Cardiac fibroblast (primary cell): ENCODE measurements at regions not wholly inside any gene's neighbourhood (a gene's known extent, or its start where the extent isn't known, plus 50 kb on each side); places are given as distances from the start of the nearest gene placed in this dataset.

Experiments
- DNase-seq, 2 donors: peaks; one replicate each; pipeline versions ENCODE4 v3.0.0 to v3.0.0-alpha.2; 2010; ENCODE audit warnings: low read depth in 2 of 2
- H3K4me3 ChIP-seq, 2 donors: replicated peaks in 1 of 2; 1 replicate in 1 of 2; 2 replicates in 1 of 2; pipeline ENCODE4 v1.5.1; 2011; ENCODE audit warnings: low read depth in 2 of 2, low read length in 2 of 2, mild to moderate bottlenecking in 2 of 2, moderate library complexity in 1 of 2
- TF ChIP-seq, protein P1 (sequence below): IDR thresholded peaks from one replicate; pipeline ENCODE4 v1.5.1; 2011; ENCODE audit warnings: low read depth, mild to moderate bottlenecking, low read length, inconsistent platforms

DNA sequence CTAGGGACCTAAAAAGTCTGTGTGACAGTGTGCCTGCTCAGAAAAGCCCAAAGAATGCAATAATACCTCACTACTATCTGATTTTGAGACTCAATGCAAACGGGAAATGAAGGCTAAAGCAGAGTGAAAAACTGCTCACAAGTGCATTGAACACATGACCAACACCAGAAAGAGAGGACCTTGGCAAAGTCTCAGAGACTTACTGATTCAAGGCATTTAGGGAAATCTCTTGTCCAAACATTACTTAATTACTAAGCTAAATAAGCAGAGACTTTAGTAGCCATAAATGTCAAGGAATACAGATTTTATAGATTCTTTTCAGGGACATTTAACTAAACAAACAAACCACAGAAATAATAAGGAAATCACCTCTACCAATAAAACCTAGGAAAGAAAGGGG, 916.0 kb downstream of the FSTL5 start:
- DNase-seq: no peak
- no peak overlapping the region for H3K4me3 ChIP-seq
- TF ChIP-seq, protein P1, sequence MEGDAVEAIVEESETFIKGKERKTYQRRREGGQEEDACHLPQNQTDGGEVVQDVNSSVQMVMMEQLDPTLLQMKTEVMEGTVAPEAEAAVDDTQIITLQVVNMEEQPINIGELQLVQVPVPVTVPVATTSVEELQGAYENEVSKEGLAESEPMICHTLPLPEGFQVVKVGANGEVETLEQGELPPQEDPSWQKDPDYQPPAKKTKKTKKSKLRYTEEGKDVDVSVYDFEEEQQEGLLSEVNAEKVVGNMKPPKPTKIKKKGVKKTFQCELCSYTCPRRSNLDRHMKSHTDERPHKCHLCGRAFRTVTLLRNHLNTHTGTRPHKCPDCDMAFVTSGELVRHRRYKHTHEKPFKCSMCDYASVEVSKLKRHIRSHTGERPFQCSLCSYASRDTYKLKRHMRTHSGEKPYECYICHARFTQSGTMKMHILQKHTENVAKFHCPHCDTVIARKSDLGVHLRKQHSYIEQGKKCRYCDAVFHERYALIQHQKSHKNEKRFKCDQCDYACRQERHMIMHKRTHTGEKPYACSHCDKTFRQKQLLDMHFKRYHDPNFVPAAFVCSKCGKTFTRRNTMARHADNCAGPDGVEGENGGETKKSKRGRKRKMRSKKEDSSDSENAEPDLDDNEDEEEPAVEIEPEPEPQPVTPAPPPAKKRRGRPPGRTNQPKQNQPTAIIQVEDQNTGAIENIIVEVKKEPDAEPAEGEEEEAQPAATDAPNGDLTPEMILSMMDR: no peak

DNA sequence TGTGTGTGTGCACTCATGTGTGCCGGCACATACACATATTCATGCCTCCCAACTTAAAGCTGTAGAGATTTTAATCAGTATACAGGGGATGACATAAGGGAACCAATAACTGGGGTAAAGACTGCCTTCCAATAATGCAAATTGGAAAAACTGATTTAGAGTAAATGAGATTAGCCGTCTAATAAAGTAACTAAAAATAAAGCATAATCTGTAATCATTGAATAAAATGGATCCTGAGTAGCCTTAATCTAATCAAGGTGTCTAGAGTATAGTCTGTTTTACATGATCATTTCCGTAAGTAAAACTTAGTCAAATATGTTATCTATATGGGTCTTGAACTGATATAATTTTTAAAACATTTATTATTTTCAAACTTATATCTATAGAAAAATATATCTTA, 925.8 kb downstream of the FSTL5 start:
- DNase-seq: no peak
- TF ChIP-seq, protein P1: no peak

DNA sequence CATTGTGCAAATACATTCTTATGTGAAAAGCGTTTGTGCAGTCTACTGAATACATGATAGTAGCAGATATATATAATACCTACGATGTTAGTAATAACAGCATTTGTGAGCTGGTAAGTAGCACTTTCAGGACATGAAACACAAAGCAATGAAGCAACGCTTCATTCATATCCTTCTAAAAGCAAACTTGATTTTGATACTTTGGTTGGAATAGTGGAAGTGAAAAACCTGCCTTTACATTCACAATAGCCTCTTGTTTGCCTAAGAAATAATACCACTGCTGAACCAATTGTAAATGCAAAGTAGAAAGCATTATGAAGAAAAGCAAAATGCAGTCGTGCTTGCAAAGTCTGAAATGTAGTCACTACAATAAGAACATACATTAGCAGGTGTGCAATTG, 926.3 kb downstream of the FSTL5 start:
- TF ChIP-seq, protein P1: no peak
- no peak for DNase-seq
- no peak overlapping the region for H3K4me3 ChIP-seq

More for the DNA sequence above, 925.8 kb downstream of the FSTL5 start:
- H3K4me3 ChIP-seq: no peak overlapping the region

DNA sequence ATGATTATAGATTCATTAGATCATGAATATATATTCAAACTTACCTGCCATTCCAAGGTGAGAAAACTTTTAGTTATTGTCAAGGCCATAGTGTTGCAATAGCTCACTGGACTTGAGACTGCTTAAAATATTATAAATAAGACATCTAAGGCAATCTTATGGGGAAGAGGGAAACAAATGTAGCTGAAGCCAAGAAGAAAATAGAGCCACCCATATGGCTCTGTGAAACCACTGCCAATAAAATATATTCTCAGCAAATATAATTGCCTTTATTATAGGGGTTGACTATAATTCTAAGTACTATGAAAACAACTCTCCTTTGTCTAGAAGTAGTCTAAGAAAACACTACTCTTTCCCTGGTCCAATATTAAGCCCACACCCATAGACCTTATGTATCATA, 938.5 kb downstream of the FSTL5 start:
- H3K4me3 ChIP-seq: no peak overlapping the region
- TF ChIP-seq, protein P1: no peak
- no peak for DNase-seq

DNA sequence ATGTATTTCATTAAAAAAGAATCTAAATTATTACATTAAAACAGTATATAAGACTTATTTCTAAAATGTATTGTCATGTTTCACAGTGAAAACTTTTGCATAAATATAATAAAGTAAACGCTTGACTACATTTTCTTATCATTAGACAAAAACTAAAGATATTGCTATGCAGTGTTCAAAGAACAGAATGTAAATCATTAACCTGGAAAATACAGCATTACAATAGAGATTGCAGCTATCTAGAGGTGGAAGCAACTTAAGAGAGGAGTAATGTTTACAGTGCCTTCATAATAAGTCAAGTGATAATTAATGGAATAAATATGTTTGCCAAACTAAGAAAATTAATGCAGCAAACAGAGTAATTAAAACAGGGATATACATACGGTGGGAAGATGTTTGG, 940.9 kb downstream of the FSTL5 start:
- no peak for DNase-seq
- no peak overlapping the region for H3K4me3 ChIP-seq
- TF ChIP-seq, protein P1: no peak

DNA sequence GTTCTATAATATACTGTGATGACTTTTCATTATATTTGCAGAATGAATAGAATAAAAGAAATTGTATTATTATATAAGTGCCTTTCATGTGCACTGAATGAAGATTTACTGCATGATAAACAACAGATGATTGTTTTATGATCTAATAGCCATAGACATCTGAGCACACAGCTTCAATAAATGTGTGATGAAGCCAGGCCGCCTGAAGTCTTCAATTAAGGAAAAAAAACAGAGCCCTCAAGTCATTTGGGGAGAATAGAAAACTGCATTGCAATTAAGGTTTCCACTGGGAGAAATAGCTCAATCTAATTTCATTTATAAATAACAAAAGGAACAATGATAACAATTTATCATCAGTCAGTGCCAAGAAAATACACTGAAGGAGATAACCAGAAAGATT, 955.2 kb downstream of the FSTL5 start:
- H3K4me3 ChIP-seq: no peak overlapping the region
- TF ChIP-seq, protein P1: no peak
- DNase-seq: no peak

DNA sequence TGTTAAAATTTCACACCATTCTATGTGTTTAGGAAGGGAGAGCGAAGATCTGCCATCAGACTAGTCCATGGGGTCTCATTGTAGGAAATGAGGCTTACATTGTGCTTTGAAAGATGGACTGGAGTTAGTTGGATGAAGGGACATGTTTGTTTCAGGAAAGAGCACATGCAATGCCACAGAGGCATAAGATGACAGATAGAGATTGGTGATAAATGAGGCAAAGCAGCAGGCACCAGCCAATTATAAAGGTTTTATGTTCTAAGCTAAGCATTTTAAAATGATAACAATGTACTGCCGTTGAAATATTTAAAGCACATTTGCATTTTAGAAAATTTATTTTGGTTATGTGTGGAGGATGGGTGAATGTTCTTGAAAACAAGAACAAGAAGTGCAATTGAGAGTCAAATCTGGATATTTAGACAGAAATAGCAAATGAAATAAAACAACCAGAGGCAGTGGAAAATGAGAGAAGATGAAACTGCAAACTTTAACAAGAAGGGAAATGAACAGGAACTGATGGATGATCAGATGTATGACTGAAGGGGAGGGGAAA, 957.2 kb downstream of the FSTL5 start:
- TF ChIP-seq, protein P1: no peak
- no peak for DNase-seq
- H3K4me3 ChIP-seq: no peak overlapping the region
